Endodermal cell (in vitro differentiated cells): ENCODE measurements at regions not wholly inside any gene's neighbourhood (a gene's known extent, or its start where the extent isn't known, plus 50 kb on each side); places are given as distances from the start of the nearest gene placed in this dataset.
A peak's percentile ranks its signal among the peaks of the same experiment; 100 is the strongest.

Source experiments
- DNase-seq: peaks from one replicate; pipeline ENCODE4 v3.0.0-alpha.2; 2017
- H3K27ac ChIP-seq: 2 replicates; pipeline ENCODE4 v1.5.1; 2013; ENCODE audit warnings: mild to moderate bottlenecking, low read depth, low read length, moderate library complexity
- H3K27me3 ChIP-seq: 2 replicates; pipeline ENCODE4 v1.6.1; 2013; ENCODE audit warnings: mild to moderate bottlenecking, low read length, moderate library complexity; ENCODE audit not compliant: insufficient read depth, control insufficient read depth, poor library complexity, severe bottlenecking
- H3K36me3 ChIP-seq: 2 replicates; pipeline ENCODE4 v1.7.0; 2013; ENCODE audit warnings: mild to moderate bottlenecking, low read length, moderate library complexity; ENCODE audit not compliant: control insufficient read depth, insufficient read depth
- H3K4me1 ChIP-seq: one replicate; pipeline ENCODE4 v1.7.0; 2013; ENCODE audit warnings: low read length; ENCODE audit not compliant: control insufficient read depth, insufficient read depth
- H3K4me3 ChIP-seq: 2 replicates; pipeline ENCODE4 v1.5.1; 2013; ENCODE audit warnings: mild to moderate bottlenecking, low read length, moderate library complexity
- H3K9ac ChIP-seq: 2 replicates; pipeline ENCODE4 v1.6.1; 2013; ENCODE audit warnings: mild to moderate bottlenecking, low read length, moderate library complexity; ENCODE audit not compliant: poor library complexity, severe bottlenecking; ENCODE audit errors: extremely low read depth
- H3K9me3 ChIP-seq: 2 replicates; pipeline ENCODE4 v1.6.1; 2013; ENCODE audit warnings: mild to moderate bottlenecking, low read length, moderate library complexity; ENCODE audit not compliant: control insufficient read depth
- H3K27ac Mint-ChIP-seq: 2 replicates; pipeline ENCODE4 v1.8.0; 2020; ENCODE audit warnings: mixed read lengths
- H3K27me3 Mint-ChIP-seq: 2 replicates; pipeline ENCODE4 v1.8.0; 2021; ENCODE audit warnings: mild to moderate bottlenecking, mixed read lengths; ENCODE audit not compliant: insufficient read depth
- H3K36me3 Mint-ChIP-seq: 2 replicates; pipeline ENCODE4 v1.8.0; 2020; ENCODE audit warnings: low read depth, mixed read lengths
- H3K4me1 Mint-ChIP-seq: 2 replicates; pipeline ENCODE4 v1.8.0; 2020; ENCODE audit warnings: mixed read lengths
- H3K4me3 Mint-ChIP-seq: 2 replicates; pipeline ENCODE4 v1.8.0; 2020; ENCODE audit warnings: mild to moderate bottlenecking, moderate library complexity, mixed read lengths
- H3K9me3 Mint-ChIP-seq: 2 replicates; pipeline ENCODE4 v1.8.0; 2020; ENCODE audit warnings: mild to moderate bottlenecking, mixed read lengths
- WGBS, 2 experiments: methylation state at CpG; one replicate each; pipeline versions ENCODE4 v1.1.5 to v1.1.7; 2013; ENCODE audit warnings: missing lambda C conversion rate in 2 of 2, mixed read lengths in 1 of 2; ENCODE audit not compliant: insufficient coverage in 1 of 2, insufficient read length in 1 of 2; 5-methylcytosine and 5-hydroxymethylcytosine counted together
- TF ChIP-seq, protein P1 (sequence below): fragments of 200-600 bp; sonication (generic); conservative IDR thresholded peaks from 2 replicates; pipeline ENCODE4 v1.5.0; 2021; ENCODE audit warnings: antibody characterized with exemption, mild to moderate bottlenecking

GRCh38 chr21:17370263-17370662, 142.6 kb upstream of the CXADR start:
- TF ChIP-seq, protein P1, sequence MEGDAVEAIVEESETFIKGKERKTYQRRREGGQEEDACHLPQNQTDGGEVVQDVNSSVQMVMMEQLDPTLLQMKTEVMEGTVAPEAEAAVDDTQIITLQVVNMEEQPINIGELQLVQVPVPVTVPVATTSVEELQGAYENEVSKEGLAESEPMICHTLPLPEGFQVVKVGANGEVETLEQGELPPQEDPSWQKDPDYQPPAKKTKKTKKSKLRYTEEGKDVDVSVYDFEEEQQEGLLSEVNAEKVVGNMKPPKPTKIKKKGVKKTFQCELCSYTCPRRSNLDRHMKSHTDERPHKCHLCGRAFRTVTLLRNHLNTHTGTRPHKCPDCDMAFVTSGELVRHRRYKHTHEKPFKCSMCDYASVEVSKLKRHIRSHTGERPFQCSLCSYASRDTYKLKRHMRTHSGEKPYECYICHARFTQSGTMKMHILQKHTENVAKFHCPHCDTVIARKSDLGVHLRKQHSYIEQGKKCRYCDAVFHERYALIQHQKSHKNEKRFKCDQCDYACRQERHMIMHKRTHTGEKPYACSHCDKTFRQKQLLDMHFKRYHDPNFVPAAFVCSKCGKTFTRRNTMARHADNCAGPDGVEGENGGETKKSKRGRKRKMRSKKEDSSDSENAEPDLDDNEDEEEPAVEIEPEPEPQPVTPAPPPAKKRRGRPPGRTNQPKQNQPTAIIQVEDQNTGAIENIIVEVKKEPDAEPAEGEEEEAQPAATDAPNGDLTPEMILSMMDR: no peak
- Histone ChIP-seq H3K4me1 (no peaks in the 10 kb centered on the region), H3K36me3 (no peaks in the 10 kb centered on the region), H3K9me3 (no peaks in the 10 kb centered on the region), H3K9ac (no peak overlapping the region), H3K27ac (no peak overlapping the region), H3K4me3 (no peak overlapping the region), H3K27me3 (no peaks in the 10 kb centered on the region)
- peak; percentile 42 for DNase-seq
- no peaks in the 10 kb centered on the region for H3K36me3 Mint-ChIP-seq
- H3K9me3 Mint-ChIP-seq: peaks cover 7% of the 10 kb centered on the region
- H3K4me3 Mint-ChIP-seq: no peak overlapping the region
- WGBS, 2 experiments: 92 to 96% methylated on average over 4 to 5 of the region's 5 CpGs
- H3K27me3 Mint-ChIP-seq: no peaks in the 10 kb centered on the region
- H3K27ac Mint-ChIP-seq: no peak overlapping the region
- H3K4me1 Mint-ChIP-seq: peaks cover 10% of the 10 kb centered on the region

GRCh38 chr21:17370916-17371315, 141.9 kb upstream of the CXADR start:
- Mint-ChIP-seq H3K9me3 (peaks cover 12% of the 10 kb centered on the region), H3K27me3 (no peaks in the 10 kb centered on the region), H3K27ac (peak overlapping the region; percentile 27), H3K4me3 (no peak overlapping the region), H3K36me3 (no peaks in the 10 kb centered on the region), H3K4me1 (peaks cover 10% of the 10 kb centered on the region)
- TF ChIP-seq, protein P1: no peak
- no peaks in the 10 kb centered on the region for H3K36me3 ChIP-seq
- 38 to 55% methylated on average over 3 to 5 of the region's 5 CpGs for WGBS, 2 experiments
- no peak overlapping the region for H3K9ac ChIP-seq
- no peak overlapping the region for H3K4me3 ChIP-seq
- no peaks in the 10 kb centered on the region for H3K27me3 ChIP-seq
- peak; percentile 59 for DNase-seq
- H3K27ac ChIP-seq: no peak overlapping the region
- H3K4me1 ChIP-seq: no peaks in the 10 kb centered on the region
- H3K9me3 ChIP-seq: no peaks in the 10 kb centered on the region

DNA sequence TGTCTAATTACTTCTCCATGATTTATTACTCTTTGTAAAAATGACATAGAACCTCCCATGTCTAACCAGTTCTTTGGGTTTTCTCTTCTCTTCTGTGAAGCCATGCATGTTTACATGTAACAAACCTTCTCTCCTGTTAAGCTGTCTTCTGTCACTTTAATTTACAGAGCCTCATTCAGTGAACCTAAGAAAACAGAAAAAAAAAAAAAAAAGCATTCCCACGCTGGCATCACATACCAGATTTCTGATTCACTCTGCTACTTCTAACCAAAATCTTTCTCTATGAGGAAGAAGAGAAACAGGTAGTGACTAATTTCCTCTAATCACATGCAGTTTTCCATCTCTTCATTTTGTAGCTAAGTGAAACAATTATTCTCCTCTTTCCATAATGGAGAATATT, 141.4 kb upstream of the CXADR start:
- no peak overlapping the region for H3K4me3 Mint-ChIP-seq
- peak overlapping the region; percentile 27 for H3K27ac Mint-ChIP-seq
- H3K4me1 Mint-ChIP-seq: peaks cover 10% of the 10 kb centered on the region
- Histone ChIP-seq H3K36me3 (no peaks in the 10 kb centered on the region), H3K4me1 (no peaks in the 10 kb centered on the region), H3K9ac (no peak overlapping the region), H3K27me3 (no peaks in the 10 kb centered on the region), H3K9me3 (no peaks in the 10 kb centered on the region), H3K4me3 (no peak overlapping the region), H3K27ac (no peak overlapping the region)
- no peak for DNase-seq
- H3K27me3 Mint-ChIP-seq: no peaks in the 10 kb centered on the region
- peaks cover 15% of the 10 kb centered on the region for H3K9me3 Mint-ChIP-seq
- TF ChIP-seq, protein P1: no peak
- no peaks in the 10 kb centered on the region for H3K36me3 Mint-ChIP-seq
- WGBS, 2 experiments: 20% methylated on average over 1 of the region's 1 CpG; no CpG with 5 or more reads in 1 of the 2 experiments
